Kidney (tissue), 13 donors: ENCODE measurements at regions not wholly inside any gene's neighbourhood (a gene's known extent, or its start where the extent isn't known, plus 50 kb on each side); places are given as distances from the start of the nearest gene placed in this dataset.
A peak's percentile ranks its signal among the peaks of the same experiment; 100 is the strongest.

Source experiments
- DNase-seq, 5 donors: peaks; one replicate each; pipeline ENCODE4 v3.0.0-alpha.2; 2013 to 2020
- FAIRE-seq: peaks from 2 replicates; lab custom pipeline; 2012; peaks lifted over from hg19 to GRCh38; lab: Jason Lieb, UNC
- H3K27ac ChIP-seq, 2 donors: one replicate each; pipeline ENCODE4 v1.7.0; 2013; ENCODE audit warnings: low read depth in 2 of 2, low read length in 2 of 2, inconsistent platforms in 1 of 2
- H3K27me3 ChIP-seq: one replicate; pipeline ENCODE4 v1.7.1; 2013; ENCODE audit warnings: low read length, inconsistent platforms; ENCODE audit not compliant: control insufficient read depth, insufficient read depth
- H3K36me3 ChIP-seq, 3 donors: one replicate each; pipeline versions ENCODE4 v1.7.0 to v1.7.1; 2013; ENCODE audit warnings: low read length in 3 of 3, control low read depth in 1 of 3, inconsistent platforms in 1 of 3; ENCODE audit not compliant: insufficient read depth in 3 of 3, control insufficient read depth in 2 of 3
- H3K4me1 ChIP-seq, 3 donors: one replicate each; pipeline versions ENCODE4 v1.7.0 to v1.7.1; 2013; ENCODE audit warnings: low read length in 3 of 3, inconsistent platforms in 1 of 3, low read depth in 1 of 3; ENCODE audit not compliant: control insufficient read depth in 2 of 3, insufficient read depth in 2 of 3
- H3K4me3 ChIP-seq, 3 donors: one replicate each; pipeline versions ENCODE4 v1.7.0 to v1.8.1; 2013; ENCODE audit warnings: low read length in 3 of 3, control low read depth in 1 of 3, inconsistent platforms in 1 of 3
- H3K9ac ChIP-seq, 3 donors: one replicate each; pipeline versions ENCODE4 v1.7.0 to v1.7.1; 2013; ENCODE audit warnings: low read length in 3 of 3, control low read depth in 1 of 3, inconsistent platforms in 1 of 3
- H3K9me3 ChIP-seq, 3 donors: one replicate each; pipeline versions ENCODE4 v1.7.0 to v1.7.1; 2013; ENCODE audit warnings: low read length in 3 of 3, control low read depth in 1 of 3, inconsistent platforms in 1 of 3; ENCODE audit not compliant: control insufficient read depth in 2 of 3, insufficient read depth in 1 of 3
- CTCF ChIP-seq: IDR thresholded peaks from 3 replicates; pipeline ENCODE4 v1.5.1; 2012; ENCODE audit warnings: mild to moderate bottlenecking, moderate library complexity, borderline replicate concordance; ENCODE audit not compliant: insufficient read depth; ENCODE audit errors: extremely low read depth
- intact Hi-C: fragments of 100-400 bp; cut with DNase I; formaldehyde crosslinking; loops from one replicate; pipeline ENCODE4 v1.11.1; 2022
- donor health status: control.
- donor health status: control.
- donor health status: control.
- donor health status: control.
- donor health status: control.
- donor health status: DM: yes; HTN: yes; CAD: no.
- donor health status: Normal renal cell carcinoma (clear cell type).

GRCh38 chr5:60163762-60164161, 270.2 kb upstream of the PDE4D start:
- intact Hi-C loops = no loop called here
- no peaks in the 10 kb centered on the region for H3K27me3 ChIP-seq
- no peak overlapping the region for H3K27ac ChIP-seq
- no peak overlapping the region for H3K4me3 ChIP-seq
- no peaks in the 10 kb centered on the region for H3K36me3 ChIP-seq
- FAIRE-seq (no peak), DNase-seq (no peak)
- TF ChIP-seq CTCF = no peak
- no peaks in the 10 kb centered on the region for H3K9me3 ChIP-seq
- H3K4me1 ChIP-seq = no peaks in the 10 kb centered on the region
- H3K9ac ChIP-seq = no peak overlapping the region

- TF ChIP-seq CTCF = no peak
- FAIRE-seq = no peak
- H3K4me1 ChIP-seq = no peaks in the 10 kb centered on the region
- no peak for DNase-seq
- no peaks in the 10 kb centered on the region for H3K27me3 ChIP-seq
- H3K9ac ChIP-seq = no peak overlapping the region
- H3K9me3 ChIP-seq = no peaks in the 10 kb centered on the region
- H3K27ac ChIP-seq = no peak overlapping the region
- no peaks in the 10 kb centered on the region for H3K36me3 ChIP-seq
- H3K4me3 ChIP-seq = no peak overlapping the region
- intact Hi-C loops = no loop called here
These were observed 268.9 kb upstream of the PDE4D start for GRCh38 chr5:60162441-60162840.

GRCh38 chr5:60161340-60161934, 267.9 kb upstream of the PDE4D start:
- Histone ChIP-seq H3K4me3 (no peak overlapping the region), H3K9ac (no peak overlapping the region), H3K27ac (no peak overlapping the region), H3K27me3 (no peaks in the 10 kb centered on the region), H3K4me1 (no peaks in the 10 kb centered on the region), H3K9me3 (no peaks in the 10 kb centered on the region), H3K36me3 (no peaks in the 10 kb centered on the region)
- intact Hi-C loops = no loop called here
- TF ChIP-seq CTCF = peak; percentile 31
- DNase-seq = peak in 2 of 5 donors; percentile 15 to 41
- peak; percentile 50 for FAIRE-seq

- intact Hi-C loops = no loop called here
- DNase-seq (no peak), FAIRE-seq (no peak)
- Histone ChIP-seq H3K36me3 (no peaks in the 10 kb centered on the region), H3K27me3 (no peaks in the 10 kb centered on the region), H3K4me1 (no peaks in the 10 kb centered on the region), H3K4me3 (no peak overlapping the region), H3K9me3 (peaks cover 0 to 6% (median 3%) of the 10 kb centered on the region in 3 donors), H3K9ac (no peak overlapping the region), H3K27ac (no peak overlapping the region)
- no peak for TF ChIP-seq CTCF
These were observed 255.6 kb upstream of the PDE4D start for GRCh38 chr5:60149081-60149480.
